HG03097 (cell line): ENCODE measurements at regions not wholly inside any gene's neighbourhood (a gene's known extent, or its start where the extent isn't known, plus 50 kb on each side); places are given as distances from the start of the nearest gene placed in this dataset.
"Not testable (repeated sequence)": the region's sequence is repeated elsewhere in the genome, so short reads cannot be mapped to it uniquely, and the experiment has no call there.

Experiments
- ATAC-seq: cut with Tn5 transposase; IDR thresholded peaks from one replicate; pipeline ENCODE4 v1.9.1; 2021; ENCODE audit not compliant: unreplicated experiment, low FRiP score

DNA sequence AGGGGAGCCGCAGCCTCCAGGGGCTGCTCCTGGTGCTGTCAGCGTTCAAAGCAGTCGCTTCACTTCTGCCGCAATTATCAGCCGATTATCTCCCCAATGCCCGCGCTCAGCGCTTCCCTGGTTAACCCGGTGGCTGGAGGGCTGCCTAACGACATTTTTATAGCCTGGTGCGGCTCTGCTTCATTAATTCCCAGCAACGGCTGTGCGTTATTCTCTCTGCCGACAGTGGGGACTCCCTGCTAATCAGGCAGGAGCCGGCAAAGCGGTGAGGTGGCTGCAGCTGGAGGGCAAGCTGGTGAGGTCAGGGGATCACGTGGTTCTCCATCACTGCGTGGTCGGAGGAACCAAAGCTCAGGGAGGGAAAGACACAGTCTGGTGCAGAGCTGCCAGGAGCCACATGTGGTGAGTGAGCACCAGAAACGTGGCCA lies 62.9 kb downstream of the GLRX5 start:
- peak; percentile 72 for ATAC-seq

DNA sequence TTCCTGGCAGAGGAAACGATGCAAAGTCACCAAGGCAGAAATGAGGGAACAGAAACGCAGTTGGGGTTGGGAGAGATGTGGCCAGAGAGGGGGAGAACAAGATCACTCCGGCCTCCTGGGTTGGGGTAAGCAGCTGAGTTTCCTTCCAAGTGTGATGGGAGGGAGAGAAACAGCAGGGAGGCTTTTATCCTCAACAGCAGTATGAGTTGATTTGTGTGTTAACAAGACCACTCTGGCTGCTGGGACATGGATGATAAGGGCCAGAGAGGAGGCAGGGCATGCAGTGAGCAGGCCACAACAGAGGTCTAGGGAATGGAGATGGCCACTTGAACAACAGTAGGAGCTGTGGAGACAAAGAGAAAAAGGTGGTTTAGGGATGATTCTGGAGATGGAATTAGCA lies 66.8 kb downstream of the GLRX5 start:
- ATAC-seq, result no peak

DNA sequence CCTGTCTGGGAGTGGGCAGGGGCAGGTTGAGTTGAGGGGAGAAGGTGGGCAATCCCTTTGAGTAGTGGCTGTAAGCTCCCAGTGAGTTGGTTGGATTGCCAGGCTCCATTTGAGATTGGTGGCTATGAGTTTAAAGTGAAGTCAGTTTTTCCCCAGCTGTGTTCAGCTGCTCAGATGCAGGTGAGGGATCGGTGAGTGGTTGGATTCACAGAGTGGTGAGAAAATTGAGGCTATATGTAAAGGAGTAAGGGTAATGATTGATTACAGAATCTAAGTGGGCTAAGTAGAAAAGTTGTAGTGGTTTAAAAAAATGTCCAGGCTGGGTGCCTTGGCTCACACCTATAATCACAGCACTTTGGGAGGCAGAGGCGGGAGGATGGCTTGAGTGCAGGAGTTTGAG lies 68.6 kb downstream of the GLRX5 start:
- no peak for ATAC-seq

DNA sequence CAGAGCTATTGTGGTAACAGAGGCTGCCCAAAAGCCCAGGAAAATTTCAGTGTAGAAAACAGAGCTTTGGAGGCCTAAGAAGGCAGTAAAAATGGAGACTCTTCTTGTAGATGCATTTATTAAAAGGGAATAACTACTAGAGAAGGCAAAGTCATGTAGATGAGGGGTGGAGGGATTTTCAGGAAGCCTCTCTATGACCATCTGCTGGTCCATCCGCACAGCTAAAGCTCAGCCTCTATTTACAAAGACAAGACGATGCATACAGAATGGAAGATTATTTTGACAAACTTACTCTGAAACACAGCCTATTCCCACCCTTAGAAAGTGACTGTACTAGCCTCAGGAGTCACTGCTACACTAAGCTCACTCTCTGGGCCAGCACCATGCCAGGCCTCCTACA lies 71.4 kb downstream of the GLRX5 start:
- no peak for ATAC-seq

DNA sequence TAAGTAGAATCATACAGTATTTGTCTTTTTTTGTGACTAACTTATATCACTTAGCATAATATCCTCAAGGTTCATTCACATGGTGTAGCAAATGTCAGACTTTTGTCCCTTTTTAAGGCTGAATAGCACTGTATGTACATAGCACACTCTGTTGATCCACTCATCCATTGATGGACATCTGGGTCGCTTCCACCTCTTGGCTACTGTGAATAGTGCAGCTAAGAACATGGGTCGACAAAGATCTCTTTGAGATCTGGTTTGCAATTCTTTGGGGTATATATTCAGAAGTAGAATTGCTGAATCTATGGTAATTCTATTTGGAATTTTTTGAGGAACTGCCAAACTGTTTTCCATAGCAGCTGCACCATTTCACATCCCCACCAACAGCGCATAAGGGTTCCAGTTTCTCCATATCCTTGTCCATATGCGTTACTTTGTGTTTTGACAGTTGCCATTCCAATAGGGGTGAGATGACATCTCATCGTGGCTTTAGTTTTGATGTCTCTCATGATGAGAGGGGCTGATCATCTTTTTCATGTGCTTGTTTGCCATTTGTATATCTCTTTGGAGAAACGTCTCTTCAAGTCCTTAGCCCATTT lies 73.9 kb downstream of the GLRX5 start:
- ATAC-seq, result no peak

DNA sequence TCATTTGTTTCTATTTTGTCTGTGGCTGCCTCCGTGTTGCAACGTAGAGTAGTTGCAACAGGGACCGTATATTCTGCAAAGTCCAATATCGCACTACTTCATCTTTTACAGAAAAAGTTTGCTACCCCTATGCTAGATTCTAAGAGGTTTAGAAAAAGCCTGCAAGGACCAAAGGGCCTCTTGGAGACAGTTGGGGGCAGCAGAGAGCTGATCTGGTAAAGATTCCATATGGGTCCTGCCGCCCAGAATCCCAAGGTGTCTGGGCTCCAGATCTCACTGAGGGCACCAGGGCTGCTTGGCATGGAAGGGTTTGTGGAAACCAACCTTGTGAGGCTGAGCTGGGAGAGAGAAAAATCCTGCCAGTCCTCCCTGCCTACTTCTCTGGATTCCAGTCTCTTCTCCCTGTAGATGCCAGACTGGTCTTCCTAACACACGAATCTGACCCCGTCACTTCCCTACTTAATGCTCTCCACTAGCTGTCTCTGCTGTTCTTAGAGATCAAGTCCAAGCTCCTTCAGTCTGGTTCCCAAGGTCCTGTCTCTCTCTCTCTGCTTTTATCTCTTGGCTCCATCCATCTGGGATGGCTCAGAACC lies 74.6 kb downstream of the GLRX5 start:
- ATAC-seq, result no peak

DNA sequence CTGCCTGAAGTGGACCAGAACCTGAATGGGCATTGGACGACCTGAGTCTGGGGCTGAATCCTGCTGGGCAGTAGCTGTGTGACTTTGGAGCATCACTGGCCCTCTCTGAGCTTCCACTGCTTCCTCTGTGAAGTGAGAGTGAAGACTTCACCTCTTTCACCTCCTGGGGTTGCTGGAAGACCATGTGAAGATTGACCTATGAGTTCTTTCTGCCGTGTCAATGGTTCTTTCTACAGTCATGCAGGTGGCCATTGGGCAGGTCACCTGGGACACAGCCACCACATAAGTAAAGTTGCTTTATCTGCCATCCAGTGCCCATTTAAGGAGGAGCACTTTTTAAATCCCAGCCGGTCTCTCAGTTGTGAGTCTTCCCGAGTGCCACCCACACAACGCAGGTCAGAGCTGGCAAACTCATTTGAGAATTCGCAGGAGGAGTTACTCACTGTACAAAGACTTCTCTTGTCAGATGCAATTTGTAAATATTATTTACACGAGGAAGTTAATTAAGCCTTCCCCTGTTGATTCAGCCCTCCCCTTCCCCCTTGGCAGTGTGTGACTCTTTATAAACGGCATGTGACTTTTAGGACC lies 74.8 kb upstream of the TCL1B start:
- no peak for ATAC-seq

DNA sequence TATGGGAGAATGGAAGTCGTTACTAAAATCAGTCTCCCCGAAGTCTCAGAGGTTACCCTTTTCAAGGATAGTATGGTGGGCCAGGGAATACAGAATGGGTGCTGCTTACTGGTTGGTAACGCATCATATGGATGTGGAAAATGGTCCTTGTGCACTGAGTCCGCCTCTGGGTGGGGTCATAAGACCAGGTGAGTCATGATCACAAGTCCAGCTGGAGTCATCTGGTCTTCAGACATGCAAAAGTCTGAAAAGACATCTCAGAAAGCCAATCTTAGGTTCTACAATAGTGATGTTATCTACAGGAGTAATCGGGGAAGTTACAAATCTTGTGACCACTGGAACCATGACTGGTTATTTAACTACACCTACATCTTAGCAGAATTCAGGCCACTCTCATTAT lies 71.9 kb upstream of the TCL1B start:
- ATAC-seq, result no peak

DNA sequence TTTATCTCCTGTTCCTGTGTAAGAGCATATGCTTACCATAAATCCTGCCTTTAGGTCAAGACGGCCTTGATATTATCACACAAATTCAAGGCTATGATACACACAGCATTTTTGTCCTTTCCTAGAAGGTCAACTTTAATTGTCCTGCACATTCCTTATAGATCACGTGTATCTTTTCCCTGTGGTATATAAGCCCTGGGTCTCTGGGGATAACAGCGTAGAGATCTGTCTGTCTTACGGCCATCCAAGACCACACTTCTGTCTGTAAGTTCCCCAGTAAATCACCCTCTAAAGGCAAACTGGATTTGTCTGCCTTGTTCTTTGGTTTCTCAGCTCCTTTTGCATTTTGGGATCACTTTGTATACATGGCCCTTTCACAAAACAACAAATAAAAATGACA lies 69.5 kb upstream of the TCL1B start:
- ATAC-seq, result no peak

DNA sequence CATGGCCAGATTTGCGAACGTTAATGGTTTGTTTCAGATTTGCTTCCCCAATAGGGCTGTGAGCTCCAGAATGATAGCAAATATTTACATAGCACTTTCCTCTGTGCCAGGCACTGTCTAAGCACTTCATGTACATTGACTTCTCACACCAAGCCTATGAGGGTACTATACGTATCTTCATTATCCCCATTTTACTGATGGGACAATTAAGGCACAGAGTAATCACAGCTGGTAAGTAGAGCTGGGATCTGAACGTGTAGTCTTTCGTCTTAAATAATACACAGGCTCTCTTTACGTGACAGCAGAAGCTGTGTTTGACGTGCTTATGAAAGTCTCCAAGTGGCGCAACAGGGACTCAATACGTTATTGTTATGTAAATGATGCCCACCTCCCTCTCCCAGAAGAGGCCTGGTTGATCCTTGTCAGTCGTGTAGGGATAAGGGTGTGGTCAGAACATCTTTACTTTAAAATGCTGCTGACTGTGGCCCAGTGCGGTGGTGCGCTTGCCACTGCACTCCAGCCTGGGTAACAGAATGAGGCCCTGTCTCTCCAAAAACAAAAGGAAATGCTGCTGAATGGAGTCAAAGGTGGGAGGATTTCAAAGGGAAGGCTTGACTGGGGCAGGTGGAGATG lies 66.3 kb upstream of the TCL1B start:
- ATAC-seq, result no peak

DNA sequence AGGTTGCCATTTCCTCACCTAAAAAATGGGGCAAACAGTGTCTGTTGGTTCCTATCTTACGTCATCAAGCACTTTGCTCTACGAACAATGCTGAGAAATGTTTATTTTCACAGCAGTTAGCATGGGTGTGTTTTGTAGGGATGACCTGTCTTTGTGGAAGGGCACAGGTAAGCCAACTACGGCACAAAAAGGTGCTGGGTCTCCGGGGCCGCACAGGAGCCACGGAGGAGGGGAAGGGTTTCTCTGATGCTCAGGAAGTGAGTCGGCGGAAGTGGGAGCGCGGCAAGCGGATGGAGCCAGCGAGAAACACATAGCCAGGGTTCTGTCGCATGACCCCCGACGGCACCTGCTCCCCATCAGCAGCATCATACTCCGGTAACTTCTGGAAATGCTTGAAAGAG lies 65.6 kb upstream of the TCL1B start:
- no peak for ATAC-seq

DNA sequence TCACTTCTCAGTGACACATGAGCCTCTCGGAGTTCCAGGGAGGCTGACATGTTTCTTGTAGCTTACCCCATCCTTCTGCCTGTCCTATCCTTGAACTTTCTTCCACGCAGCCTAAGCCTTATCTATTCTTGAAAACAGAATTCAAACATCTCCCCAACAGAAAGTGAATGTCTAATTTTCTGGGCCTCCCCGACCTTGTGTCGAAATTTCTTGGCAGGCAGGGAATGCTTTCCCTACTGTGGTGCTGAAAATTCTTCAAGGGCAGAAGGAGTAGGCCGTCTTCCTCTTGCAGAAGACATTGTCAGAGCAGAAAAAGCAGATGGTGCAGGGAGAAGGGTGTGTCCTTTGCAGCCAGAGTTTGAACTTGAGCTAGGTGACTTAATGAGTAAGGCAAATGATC lies 63.0 kb upstream of the TCL1B start:
- ATAC-seq, result no peak

DNA sequence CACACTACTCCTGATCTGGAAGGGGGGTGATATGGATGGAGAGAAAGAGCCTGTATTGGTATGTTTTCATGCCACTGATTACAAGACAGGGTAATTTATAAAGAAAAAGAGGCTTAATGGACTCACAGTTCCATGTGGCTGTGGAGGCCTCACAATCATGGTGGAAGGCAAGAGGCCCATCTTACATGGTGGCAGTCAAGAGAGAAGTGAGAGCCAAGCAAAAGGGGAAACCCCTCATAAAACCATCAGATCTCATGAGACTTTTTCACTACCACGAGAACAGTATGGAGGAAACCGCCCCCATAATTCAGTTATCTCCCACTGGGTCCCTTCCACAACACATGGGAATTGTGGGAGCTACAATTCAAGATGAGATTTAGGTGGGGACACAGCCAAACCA lies 60.5 kb upstream of the TCL1B start:
- not testable (repeated sequence) for ATAC-seq

DNA sequence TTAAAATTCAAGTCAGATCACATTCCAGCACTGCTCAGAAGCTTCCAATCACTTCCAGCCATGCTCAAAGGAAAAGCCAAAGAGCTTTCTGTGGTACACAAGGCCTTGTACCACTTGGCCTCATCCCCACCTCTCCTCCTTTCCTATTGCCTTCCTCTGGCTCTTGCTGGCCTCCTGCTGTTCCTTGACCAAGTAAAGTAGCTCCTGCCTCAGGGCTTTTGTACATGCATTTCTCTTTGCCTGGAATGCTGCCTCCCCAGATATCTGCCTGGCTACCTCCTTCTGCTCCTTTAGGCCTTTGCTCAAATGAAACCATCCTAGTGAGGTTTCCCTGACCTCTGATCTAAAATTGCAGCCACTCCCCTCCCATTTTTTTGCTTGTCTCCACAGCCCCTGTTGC lies 51.2 kb upstream of the TCL1B start:
- ATAC-seq, result no peak
